ENCODE measurements at regions not wholly inside any gene's neighbourhood (a gene's known extent, or its start where the extent isn't known, plus 50 kb on each side); places are given as distances from the start of the nearest gene placed in this dataset.

- no peaks in the 10 kb centered on the region for H3K27me3 ChIP-seq (ENCODE audit: control insufficient read depth in 4 of 4, insufficient read depth in 4 of 4, low read length in 3 of 4)
- no peak overlapping the region for H3K4me3 ChIP-seq (ENCODE audit: low read depth in 1 of 3, low read length in 3 of 3)
- H3K27ac ChIP-seq (ENCODE audit: low read depth in 1 of 2, low read length in 2 of 2) = no peak overlapping the region
- no peaks in the 10 kb centered on the region for H3K4me1 ChIP-seq (ENCODE audit: control insufficient read depth in 4 of 4, insufficient read depth in 4 of 4, low read length in 3 of 4)
- WGBS = 49% methylated on average over 3 of the region's 3 CpGs
- no peaks in the 10 kb centered on the region for H3K36me3 ChIP-seq (ENCODE audit: control insufficient read depth in 4 of 4, insufficient read depth in 3 of 4, low read depth in 1 of 4, low read length in 3 of 4)
- no peaks in the 10 kb centered on the region for H3K9me3 ChIP-seq (ENCODE audit: control insufficient read depth in 4 of 4, low read length in 3 of 4)
- no peak for TF ChIP-seq REST (IDR thresholded peaks at IDR 0.05)
- no peak for TF ChIP-seq RAD21 (IDR thresholded peaks at IDR 0.05)
- no peak for TF ChIP-seq MAX (IDR thresholded peaks at IDR 0.05)
- no peak for TF ChIP-seq GABPA (IDR thresholded peaks at IDR 0.05 in 1 of 2, conservative IDR thresholded peaks at IDR 0.05 in 1 of 2)
- no peak for TF ChIP-seq YY1 (IDR thresholded peaks at IDR 0.05)
- TF ChIP-seq HNF4G (IDR thresholded peaks at IDR 0.05) = no peak
- no peak for TF ChIP-seq NR2F2 (IDR thresholded peaks at IDR 0.05)
- no peak for TF ChIP-seq FOXA1 (IDR thresholded peaks at IDR 0.05)
- TF ChIP-seq TAF1 (conservative IDR thresholded peaks at IDR 0.05) = no peak
- no peak for TF ChIP-seq FOXA2 (IDR thresholded peaks at IDR 0.05)
- TF ChIP-seq EGR1 (IDR thresholded peaks at IDR 0.05; ENCODE audit: low read depth in 2 of 2) = no peak
- TF ChIP-seq SP1 (IDR thresholded peaks at IDR 0.05) = no peak
- TF ChIP-seq CTCF (IDR thresholded peaks at IDR 0.05; ENCODE audit: low read depth, low read length, missing input control) = no peak
- no peak for TF ChIP-seq ZBTB33 (IDR thresholded peaks at IDR 0.05)
- no peak for TF ChIP-seq HNF4A (conservative IDR thresholded peaks at IDR 0.05)
- TF ChIP-seq ATF3 (IDR thresholded peaks at IDR 0.05) = no peak
- TF ChIP-seq JUND (IDR thresholded peaks at IDR 0.05) = no peak
- TF ChIP-seq RXRA (IDR thresholded peaks at IDR 0.05) = no peak
- no peak for DNase-seq (ENCODE audit: low spot score)
- no peak overlapping the region for H3K9ac ChIP-seq (ENCODE audit: low read depth in 1 of 2, low read length in 2 of 2)
Measured at GRCh38 chr14:86882818-86883217, 1110.2 kb downstream of the GALC start.
